C4-2B (cell line): ENCODE measurements at regions not wholly inside any gene's neighbourhood (a gene's known extent, or its start where the extent isn't known, plus 50 kb on each side); places are given as distances from the start of the nearest gene placed in this dataset.

ENCODE experiments used
- ZFX ChIP-seq: fragments of 450-650 bp; IDR thresholded peaks from 2 replicates; pipeline ENCODE4 v1.6.1; 2017
- TF ChIP-seq, protein P1 (sequence below): fragments of 450-650 bp; conservative IDR thresholded peaks from 2 replicates; pipeline ENCODE4 v1.5.1; 2017; ENCODE audit warnings: mild to moderate bottlenecking

DNA sequence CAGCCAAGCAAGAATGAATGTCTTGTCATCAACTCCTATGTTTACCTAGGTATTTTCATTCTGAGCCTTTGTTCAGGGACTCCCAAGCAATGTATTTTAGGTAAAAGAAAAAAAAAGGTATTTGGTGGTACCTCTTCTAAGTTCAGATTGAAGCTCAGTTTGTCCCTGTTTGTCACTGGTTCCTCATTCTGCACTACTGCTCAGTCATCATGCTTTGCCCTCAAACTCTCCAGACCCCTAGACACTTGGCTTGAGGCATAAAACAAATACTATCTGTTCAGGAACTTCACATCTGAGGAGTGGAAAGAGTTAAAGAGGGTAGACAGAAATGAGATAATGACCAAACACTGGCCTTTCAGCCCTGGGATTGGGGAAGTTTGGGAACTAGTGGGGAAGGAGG is 163.6 kb upstream of the HNRNPA3 start:
- TF ChIP-seq, protein P1, sequence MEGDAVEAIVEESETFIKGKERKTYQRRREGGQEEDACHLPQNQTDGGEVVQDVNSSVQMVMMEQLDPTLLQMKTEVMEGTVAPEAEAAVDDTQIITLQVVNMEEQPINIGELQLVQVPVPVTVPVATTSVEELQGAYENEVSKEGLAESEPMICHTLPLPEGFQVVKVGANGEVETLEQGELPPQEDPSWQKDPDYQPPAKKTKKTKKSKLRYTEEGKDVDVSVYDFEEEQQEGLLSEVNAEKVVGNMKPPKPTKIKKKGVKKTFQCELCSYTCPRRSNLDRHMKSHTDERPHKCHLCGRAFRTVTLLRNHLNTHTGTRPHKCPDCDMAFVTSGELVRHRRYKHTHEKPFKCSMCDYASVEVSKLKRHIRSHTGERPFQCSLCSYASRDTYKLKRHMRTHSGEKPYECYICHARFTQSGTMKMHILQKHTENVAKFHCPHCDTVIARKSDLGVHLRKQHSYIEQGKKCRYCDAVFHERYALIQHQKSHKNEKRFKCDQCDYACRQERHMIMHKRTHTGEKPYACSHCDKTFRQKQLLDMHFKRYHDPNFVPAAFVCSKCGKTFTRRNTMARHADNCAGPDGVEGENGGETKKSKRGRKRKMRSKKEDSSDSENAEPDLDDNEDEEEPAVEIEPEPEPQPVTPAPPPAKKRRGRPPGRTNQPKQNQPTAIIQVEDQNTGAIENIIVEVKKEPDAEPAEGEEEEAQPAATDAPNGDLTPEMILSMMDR = no peak
- no peak for TF ChIP-seq ZFX
